Astrocyte (in vitro differentiated cells and primary cell): ENCODE measurements at regions not wholly inside any gene's neighbourhood (a gene's known extent, or its start where the extent isn't known, plus 50 kb on each side); places are given as distances from the start of the nearest gene placed in this dataset.

Experiments used
- CTCF ChIP-seq: IDR thresholded peaks from 2 replicates; pipeline ENCODE4 v1.5.1; 2011; ENCODE audit warnings: low read depth, mild to moderate bottlenecking, inconsistent platforms, low read length, moderate library complexity; ENCODE audit not compliant: insufficient read depth
- EZH2 ChIP-seq: IDR thresholded peaks from 2 replicates; pipeline ENCODE4 v1.6.1; 2012; ENCODE audit warnings: mild to moderate bottlenecking, low read length, inconsistent platforms; ENCODE audit not compliant: insufficient read depth

DNA sequence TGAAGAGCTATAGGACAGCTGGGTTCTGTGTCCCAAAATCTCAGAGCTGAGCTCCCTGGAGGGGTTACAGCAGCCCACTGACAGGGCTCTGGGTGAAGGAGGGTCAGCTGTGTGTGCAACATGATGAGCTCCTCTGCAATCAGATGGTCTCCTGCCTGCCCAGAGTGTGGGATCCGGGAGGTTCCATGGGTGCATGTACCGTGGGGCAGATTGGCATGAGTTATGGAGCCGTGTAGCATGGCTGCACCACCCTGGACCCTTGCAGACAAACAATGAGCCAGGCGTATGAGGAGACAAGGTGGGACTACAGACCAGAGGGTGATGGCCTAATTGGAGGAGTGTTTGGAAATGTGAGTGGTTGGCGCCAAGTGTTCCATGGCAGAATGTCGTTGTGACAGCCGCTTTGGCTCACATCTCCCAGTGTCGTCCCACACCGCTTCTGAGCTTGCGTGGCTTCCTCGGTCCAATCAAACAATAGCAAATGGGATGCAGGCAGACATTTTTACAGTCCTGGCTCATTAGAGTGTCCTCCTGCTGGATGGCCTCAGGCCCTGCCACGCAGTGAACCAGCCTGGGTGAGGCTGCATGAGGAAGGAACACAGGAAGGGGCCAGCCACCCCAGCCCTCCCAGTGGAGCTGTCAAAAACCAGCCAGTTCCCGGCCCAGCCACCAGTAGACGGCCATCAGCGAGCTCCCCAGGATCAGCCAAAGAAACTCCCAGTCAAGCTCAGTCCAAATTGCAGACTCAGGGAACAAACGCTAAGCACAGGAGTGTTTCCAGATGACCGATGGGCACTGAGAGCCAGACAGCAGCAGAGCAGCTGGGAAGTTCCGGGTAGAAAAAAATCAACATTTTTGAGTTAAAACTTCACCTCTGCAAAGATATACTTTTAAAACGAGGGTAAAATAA, 1066.9 kb downstream of the BRD1 start:
- TF ChIP-seq CTCF (no peak), EZH2 (no peak)
